ENCODE measurements at regions not wholly inside any gene's neighbourhood (a gene's known extent, or its start where the extent isn't known, plus 50 kb on each side); places are given as distances from the start of the nearest gene placed in this dataset.
"Not testable (repeated sequence)": the region's sequence is repeated elsewhere in the genome, so short reads cannot be mapped to it uniquely, and the experiment has no call there.

GRCh38 chr7:70846208-70846607 is 285.7 kb upstream of the GALNT17 start:
- no peak for DNase-seq (ENCODE audit: low read depth)

DNA sequence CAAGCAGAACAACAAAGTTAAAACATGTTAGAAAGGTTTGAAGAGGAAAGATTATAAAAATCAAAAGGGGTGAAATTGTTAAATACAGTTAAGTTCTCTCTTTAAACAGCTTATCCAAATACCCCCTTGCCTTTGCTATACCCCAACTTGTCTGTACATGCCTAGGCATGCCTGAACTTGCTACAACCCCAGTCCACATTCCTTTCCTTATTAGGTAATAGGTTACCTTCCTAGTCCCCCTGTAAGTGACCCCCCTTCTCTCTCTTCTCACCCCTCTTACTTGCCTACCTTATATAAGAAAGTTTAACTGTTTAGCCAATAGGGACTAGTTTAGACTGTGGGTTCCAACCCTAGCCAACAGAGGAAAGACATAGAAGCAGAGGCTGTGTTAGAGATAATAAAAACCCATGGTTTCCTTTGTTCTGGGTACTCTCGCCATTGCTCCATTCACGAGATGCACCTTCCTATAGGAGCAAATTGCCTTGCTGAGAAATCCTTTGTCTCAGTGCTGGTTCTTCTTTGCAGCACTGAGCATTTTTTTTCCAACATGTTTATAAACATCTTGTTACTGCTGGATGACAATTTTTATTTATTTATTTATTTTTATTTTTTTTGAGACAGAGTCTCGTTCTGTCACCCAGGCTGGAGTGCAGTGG is 282.2 kb upstream of the GALNT17 start:
- no peak for DNase-seq (ENCODE audit: low read depth)

- no peak for DNase-seq (ENCODE audit: low read depth)
Observed at GRCh38 chr7:70855373-70855772, 276.6 kb upstream of the GALNT17 start.

DNA sequence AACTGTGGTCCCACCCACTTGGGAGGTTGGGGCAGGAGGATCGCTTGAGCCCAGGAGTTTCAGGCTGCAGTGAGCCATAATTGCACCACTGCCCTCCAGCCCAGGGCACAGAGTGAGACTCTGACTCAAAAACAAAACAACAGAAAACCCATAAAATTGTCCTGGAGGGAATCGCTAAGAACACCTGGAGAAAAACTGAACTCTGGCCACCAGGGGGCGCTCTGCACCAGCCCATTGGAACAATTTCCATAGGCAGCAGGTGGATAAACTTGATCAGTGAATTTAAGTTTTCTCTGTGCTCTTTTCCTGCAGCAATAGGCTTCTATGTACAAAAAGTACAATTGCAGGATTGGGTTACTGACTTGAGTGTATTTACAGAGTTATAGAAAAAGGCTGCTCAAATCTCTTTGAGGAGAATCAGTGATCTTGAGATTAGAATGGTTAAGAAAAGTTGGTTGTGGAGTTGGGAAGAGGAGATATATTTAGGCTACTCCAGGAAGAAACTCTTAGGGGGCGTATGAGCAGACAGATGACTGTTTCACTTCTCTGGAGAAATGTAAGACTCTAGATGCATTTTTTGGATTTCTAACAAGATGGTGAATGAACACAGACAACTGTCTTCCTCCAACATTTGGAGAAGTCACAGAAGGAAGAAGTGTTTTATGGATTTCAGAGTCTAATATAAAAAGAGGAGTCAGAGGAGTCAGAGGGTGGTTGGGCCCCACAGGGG is 274.9 kb upstream of the GALNT17 start:
- peak; percentile 28 for DNase-seq (ENCODE audit: low read depth)

DNA sequence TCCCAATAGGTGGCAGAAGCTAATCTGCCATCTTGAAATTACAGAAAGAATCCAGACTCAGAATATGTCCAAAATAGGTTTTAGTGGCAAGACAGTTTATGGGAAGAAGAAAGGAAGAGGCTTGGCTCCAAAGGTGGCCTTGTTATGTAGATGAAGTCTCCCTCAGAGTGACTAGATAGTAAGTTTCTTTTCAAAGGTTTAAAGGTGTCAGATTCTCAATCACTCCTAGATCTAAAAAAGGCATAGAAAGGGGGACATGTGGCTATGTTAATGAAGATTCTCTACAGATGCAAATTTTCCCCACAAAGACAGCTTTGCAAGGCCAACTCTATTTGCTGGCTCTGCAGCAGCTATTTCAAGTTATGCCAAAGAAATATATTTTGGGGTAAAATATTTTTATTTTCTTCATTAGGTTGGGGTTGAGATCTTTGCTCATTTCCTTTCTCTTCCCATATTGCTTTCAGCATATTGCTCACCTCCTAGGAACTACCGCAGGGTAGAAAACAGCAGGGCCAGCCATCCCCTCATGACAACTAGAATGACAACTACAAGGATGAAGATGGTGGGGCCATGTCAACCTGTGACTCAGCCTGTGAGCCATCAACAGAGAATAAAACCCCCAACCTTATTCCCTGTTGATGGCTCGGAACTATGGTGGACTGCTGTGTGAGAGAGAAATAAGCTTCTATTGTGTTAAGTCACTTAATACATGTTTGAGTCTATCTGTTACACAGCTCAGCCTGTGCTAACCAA is 274.0 kb upstream of the GALNT17 start:
- no peak for DNase-seq (ENCODE audit: low read depth)

DNA sequence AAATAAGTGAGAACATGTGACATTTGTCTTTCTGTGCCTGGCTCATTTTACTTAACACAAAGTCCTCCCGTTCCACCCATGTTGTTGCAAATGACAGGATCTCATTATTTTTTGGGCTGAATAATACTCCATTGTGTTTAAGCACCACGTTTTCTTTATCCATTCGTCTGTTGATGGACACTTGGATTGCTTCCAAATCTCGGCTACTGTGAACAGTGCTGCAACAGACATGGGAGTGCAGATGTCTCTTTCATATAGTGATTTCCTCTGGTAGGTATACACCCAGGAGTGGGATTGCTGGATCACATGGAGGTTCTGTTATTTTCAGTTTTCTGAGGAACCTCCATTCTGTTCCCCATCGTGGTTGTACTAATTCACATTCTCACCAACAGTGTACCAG is 264.4 kb upstream of the GALNT17 start:
- DNase-seq (ENCODE audit: low read depth), result no peak

DNA sequence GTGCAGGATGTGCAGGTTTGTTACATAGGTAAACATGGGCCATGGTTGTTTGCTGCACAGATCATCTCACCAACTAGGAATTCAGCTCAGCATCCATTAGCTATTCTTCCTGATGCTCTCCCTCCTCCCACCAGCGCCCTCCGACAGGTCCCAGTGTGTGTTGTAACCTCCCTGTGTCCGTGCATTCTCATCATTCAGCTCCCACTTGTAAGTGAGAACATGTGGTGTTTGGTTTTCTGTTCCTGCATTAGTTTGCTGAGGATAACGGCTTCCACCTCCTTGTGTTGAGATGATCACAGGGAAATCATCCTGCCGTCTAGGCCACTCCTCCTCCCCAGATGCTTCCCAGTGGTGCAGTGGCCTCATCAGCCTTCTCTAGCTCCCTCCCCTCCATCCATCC is 261.6 kb upstream of the GALNT17 start:
- no peak for DNase-seq (ENCODE audit: low read depth)

- DNase-seq (ENCODE audit: low read depth), result no peak
Observed at GRCh38 chr7:70872188-70872587, 259.8 kb upstream of the GALNT17 start.

DNA sequence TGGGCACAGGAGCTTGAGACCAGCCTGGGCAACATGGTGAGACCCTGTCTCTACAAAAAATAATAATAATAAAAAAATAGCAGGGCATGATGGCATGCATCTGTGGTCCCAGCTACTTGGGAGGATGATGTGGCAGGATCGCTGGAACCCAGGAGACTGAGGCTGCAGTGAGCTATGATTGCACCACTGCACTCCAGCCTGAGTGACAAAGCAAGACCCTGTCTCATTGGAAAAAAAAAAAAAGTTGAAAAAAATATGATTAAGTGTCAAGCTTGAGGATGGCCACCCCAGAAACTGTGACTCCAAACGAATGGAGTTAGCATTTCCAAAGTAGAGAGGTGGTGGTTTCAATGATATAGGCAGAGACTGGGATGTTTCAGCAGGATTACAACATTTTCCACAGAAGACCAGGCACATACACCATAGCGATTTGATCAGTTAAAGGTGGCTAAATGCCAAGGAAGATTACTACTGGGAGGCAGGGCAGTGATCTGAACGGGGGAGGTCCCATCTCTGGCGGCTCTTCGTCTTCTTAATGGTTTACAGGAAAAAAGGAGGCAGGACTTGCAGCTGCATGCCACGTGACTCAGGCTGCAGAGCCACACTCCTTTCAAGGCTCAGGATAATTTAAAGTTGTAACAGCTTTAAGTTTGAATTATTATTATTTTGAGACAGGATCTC is 250.6 kb upstream of the GALNT17 start:
- no peak for DNase-seq (ENCODE audit: low read depth)

DNA sequence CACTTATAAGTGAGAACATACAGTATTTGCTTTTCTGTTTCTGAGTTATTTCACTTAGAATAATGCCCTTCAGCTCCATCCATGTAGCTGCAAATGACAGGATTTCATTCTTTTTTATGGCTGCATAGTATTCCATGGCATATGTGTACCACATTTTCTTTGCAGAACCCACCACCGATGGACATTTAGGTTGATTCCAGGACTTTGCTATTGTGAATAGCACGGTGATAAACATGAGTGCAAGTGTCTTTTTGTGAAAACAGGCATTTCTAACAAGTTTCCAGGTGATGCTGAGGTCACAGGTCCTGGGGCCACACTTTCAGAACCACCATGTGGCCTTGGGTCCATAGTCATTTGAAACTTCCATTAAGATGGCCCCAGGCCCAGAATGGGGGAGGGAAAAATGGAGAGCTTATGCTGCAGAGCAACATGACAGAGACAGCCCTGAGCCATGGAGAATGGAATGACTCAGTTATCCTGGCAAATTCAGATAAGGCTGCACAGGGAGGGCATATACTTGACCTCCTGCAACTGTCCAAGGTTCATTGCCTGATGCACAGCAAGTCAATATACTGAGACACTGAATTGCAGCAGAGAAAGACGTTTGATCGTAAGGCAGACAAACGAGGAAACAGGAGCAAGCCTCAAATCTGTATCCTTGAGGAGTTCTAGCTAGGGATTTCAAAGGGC is 248.0 kb upstream of the GALNT17 start:
- DNase-seq (ENCODE audit: low read depth), result no peak

DNA sequence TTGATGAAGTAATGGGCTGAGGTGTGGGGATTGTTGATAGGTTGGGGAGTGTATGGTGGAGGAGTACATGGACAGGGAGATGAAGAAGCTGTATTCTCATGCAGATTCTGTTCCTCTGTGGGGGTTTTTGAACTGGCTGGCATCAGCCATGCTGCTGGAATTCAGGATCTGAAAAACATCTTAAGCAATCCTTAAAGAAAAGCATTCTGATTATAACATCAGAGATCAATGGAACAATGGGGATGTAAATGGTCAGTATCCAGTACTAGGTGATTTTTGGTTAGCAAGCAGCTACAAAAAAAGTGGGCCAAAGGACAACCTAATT is 247.5 kb upstream of the GALNT17 start:
- no peak for DNase-seq (ENCODE audit: low read depth)

DNA sequence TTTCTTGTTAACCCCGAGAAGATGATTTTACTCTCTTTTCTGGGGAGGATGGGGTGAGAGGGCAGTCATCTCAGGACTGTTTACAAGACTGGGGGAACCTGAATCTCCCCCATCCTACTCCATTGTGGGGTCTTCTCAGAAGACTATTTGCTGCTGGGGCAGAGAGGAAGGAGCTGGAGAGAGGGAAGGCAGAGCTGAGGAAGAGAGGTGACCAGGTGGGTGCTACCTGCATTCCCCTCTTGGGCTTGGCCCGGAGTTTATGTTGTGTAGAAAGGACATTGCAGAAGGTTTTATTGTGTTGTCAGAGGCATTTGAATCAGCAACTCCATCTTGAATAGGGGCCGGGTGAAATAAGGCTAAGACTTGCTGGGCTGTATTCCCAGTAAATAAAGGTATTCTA is 247.1 kb upstream of the GALNT17 start:
- DNase-seq (ENCODE audit: low read depth), result no peak

DNA sequence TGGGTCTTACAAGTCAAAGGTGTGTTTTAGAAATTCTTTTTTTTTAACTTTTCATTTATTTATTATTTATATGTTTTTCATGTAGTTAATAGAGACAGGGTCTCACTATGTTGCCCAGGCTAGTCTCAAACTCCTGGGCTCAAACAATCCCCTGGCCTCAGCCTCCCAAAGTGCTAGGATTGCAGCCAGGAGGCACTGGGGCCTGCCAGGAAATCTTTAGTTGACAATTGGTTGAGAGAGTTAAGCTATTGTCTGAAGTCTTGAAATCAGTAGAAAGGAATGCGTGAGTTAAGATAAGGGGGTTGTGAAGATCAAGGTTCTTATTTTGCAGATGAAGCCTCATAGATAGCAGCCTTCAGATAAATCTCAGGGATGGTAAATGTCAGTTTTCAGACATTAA is 245.4 kb upstream of the GALNT17 start:
- DNase-seq (ENCODE audit: low read depth), result no peak

DNA sequence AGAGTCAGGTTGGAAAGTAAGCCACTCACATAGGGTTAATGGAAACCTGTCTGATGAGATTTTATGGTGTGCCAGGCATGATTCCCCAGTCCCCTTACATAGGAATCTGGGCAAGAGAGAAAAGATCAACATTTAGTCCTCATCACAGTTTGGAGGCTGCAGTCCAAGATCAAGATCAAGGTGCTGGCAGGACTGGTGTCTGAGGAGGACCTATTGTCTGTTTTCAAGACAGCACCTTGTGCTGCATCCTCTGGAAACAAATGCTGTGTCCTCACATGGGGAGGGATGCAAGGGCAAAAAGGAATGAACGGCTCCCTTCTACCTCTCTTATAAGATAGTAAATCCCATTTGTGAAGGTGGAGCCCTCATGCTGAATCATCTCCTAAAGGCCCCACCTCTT is 244.8 kb upstream of the GALNT17 start:
- no peak for DNase-seq (ENCODE audit: low read depth)

- DNase-seq (ENCODE audit: low read depth), result no peak
Observed at GRCh38 chr7:70890147-70890969, 241.6 kb upstream of the GALNT17 start.

DNA sequence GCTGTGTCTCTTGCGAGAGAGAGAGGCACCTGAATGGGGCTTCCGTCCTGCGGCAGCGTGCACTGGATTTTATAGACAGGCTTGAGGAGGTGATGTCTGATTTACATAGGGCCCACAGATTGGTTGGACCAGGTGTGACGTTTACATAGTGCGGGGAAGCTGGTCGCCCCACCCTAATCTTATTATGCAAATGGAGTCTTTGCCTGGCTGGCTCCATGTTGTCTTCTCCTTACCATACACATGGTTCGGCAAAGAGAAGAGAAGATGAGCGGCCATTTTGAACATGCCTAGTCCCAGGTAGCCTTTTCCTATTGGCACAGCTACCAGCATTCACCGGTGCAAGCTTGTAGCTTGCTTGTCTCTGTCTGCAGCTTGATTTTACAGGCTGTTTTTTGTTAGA is 238.5 kb upstream of the GALNT17 start:
- DNase-seq (ENCODE audit: low read depth), result no peak

- no peak for DNase-seq (ENCODE audit: low read depth)
Observed at GRCh38 chr7:70893971-70894715, 237.8 kb upstream of the GALNT17 start.

GRCh38 chr7:70894799-70895198 is 237.1 kb upstream of the GALNT17 start:
- no peak for DNase-seq (ENCODE audit: low read depth)

DNA sequence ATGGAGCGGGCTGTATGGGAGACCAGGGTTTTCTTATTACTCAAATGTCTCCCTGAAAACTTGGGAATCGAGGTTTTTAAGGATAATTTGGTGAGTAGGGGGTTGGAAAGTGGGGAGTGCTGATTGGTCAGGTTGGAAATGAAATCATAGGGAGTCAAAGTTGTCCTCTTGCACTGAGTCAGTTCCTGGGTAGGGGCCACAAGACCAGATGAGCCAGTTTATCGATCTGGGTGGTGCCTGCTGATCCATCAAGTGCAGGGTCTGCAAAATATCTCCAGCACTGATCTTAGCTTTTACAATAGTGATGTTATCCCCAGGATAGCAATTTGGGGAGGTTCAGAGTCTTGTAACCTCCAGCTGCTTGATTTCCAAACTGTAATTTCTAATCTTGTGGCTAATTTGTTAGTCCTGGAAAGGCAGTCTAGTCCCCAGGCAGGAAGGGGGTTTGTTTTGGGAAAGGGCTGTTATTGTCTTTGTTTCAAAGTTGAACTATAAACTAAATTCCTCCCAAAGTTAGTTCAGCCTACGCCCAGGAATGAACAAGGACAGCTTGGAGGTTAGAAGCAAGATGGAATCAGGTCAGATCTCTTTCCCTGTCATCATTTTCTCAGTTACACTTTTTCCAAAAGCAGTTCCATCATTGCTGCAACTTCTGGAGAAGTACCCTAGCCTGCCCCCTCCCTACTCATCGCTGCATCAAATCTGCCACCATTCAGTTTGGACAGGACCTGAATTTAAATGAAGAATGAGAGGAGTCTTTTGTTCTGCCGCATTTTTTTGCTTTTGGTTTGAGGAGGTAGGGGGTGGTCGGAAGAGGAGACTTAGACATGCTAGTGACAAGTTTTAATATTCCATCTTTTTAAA is 236.4 kb upstream of the GALNT17 start:
- not testable (repeated sequence) for DNase-seq (ENCODE audit: low read depth)
